MG63 (cell line): ENCODE measurements at regions not wholly inside any gene's neighbourhood (a gene's known extent, or its start where the extent isn't known, plus 50 kb on each side); places are given as distances from the start of the nearest gene placed in this dataset.
"Not testable (repeated sequence)": the region's sequence is repeated elsewhere in the genome, so short reads cannot be mapped to it uniquely, and the experiment has no call there.

Experiments used
- DNase-seq: peaks from one replicate; pipeline ENCODE4 v3.0.0-alpha.2; 2020
- H3K27me3 ChIP-seq: fragments of 250-450 bp; sonication (Bioruptor Pico); 2 replicates; pipeline ENCODE4 v1.5.1; 2020; ENCODE audit warnings: mild to moderate bottlenecking, moderate library complexity
- H3K36me3 ChIP-seq: fragments of 250-450 bp; sonication (Bioruptor Pico); 2 replicates; pipeline ENCODE4 v1.5.1; 2020; ENCODE audit warnings: mild to moderate bottlenecking, moderate library complexity
- H3K4me3 ChIP-seq: fragments of 250-450 bp; sonication (Bioruptor Pico); 2 replicates; pipeline ENCODE4 v1.5.1; 2020; ENCODE audit warnings: mild to moderate bottlenecking, moderate library complexity
- H3K9me3 ChIP-seq: fragments of 250-450 bp; sonication (Bioruptor Pico); 2 replicates; pipeline ENCODE4 v1.5.1; 2020; ENCODE audit warnings: mild to moderate bottlenecking, moderate library complexity

DNA sequence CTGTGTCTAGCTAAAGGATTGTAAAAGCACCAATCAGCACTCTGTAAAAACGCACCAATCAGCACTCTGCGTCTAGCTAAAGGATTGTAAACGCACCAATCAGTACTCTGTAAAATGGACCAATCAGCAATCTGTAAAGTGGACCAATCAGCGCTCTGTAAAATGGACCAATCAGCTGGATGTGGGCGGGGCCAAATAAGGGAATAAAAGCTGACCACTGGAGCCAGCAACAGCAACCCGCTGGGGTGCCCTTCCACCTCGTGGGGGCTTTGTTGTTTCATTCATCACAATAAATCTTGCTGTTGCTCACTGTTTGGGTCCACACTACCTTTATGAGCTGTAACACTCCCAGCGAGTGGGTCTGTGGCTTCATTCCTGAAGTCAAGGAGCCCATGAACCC, 83.9 kb upstream of the AGR3 start:
- DNase-seq, H3K4me3 ChIP-seq, H3K36me3 ChIP-seq: not testable (repeated sequence)

DNA sequence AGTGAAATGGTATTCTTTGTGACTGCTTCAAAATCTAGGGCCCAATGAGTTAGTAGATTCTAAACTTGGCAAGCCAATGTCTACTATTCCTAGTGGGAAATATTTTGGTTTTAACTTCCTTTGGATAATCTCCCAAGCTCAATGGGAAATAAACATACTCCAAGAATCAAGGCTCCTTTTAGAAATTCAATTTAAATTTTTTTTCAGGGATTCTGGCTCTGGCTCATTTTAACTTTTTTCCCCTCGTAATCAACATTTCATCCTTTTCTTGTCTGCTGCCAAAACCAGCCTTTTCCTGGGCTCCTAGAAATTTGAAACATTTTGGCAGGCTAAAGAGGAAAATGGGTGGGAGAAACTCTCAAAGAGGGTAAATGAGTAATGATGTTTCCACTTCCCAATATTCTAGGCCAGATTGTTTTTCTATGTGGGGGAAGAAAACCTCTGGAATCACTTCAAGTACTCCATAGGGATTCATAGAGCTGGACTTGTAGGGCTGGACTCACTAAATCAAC, 85.6 kb upstream of the AGR3 start:
- DNase-seq = peak; percentile 46
- no peaks in the 10 kb centered on the region for H3K27me3 ChIP-seq
- H3K36me3 ChIP-seq = peaks cover 3% of the 10 kb centered on the region; the same call in 1 of the 2 replicates
- no peak overlapping the region for H3K4me3 ChIP-seq
- peaks cover 7% of the 10 kb centered on the region for H3K9me3 ChIP-seq

More for the DNA sequence above, 83.9 kb upstream of the AGR3 start:
- not testable (repeated sequence) for H3K9me3 ChIP-seq, H3K27me3 ChIP-seq

DNA sequence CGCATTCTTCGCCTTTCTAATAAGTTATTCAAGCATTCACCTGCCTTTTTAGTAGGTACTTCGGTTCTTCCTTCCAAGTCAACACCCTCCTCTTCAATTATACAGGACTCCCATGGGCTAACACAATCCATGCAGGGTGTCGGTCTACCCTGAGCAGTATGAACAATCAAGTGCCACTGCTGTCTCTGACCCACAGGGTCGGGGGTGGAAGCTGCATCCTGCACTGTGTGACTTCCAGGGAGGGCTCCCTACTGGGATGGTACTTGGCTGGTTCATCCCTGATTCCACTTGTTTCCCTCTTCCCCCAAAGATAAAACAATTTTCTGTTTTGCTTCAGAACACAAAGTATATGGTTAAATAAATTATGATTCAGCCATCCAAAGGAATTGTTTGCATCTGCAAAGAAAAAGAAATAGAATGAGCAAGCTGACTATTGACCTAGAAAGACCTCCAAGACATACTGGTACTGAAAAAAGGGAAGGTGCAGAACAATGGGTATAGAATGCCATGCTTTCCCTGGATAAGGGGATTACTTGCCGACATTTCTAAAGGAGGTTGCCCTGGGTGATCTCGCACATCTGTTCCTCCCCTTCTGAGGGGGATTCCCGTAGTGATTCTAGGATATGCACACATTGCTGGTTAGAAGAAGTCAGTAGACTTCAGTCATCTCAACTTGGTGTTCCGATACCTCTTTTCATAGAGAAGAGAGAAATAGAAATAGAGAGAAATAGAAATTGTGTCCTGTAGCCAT, 89.1 kb upstream of the AGR3 start:
- no peak for DNase-seq
- Histone ChIP-seq H3K27me3 (no peaks in the 10 kb centered on the region), H3K4me3 (no peak overlapping the region), H3K9me3 (peaks cover 3% of the 10 kb centered on the region), H3K36me3 (peaks cover 3% of the 10 kb centered on the region; the same call in 1 of the 2 replicates)

DNA sequence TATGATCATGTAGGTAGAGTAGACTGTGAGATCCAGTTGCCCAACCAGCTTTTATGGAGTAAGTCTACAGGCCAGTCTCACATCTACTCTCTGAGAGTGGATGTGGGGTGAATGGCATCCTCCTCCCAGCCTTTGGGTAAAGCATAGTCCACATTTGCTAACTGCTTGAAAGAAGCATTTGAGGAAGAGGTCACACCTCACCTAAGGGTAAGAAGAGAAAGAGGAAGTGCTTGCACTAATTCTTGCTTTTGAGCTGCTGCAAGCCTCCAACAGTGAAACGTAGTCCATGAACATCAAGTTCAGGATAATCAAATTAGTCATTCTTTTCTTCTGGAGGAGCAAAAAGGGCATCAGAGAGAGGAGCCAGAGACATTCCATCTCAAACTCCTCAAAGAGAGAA, 93.9 kb upstream of the AGR3 start:
- no peaks in the 10 kb centered on the region; the same call in 1 of the 2 replicates for H3K36me3 ChIP-seq
- H3K27me3 ChIP-seq = no peaks in the 10 kb centered on the region
- H3K4me3 ChIP-seq = no peak overlapping the region
- H3K9me3 ChIP-seq = no peaks in the 10 kb centered on the region
- DNase-seq = no peak

DNA sequence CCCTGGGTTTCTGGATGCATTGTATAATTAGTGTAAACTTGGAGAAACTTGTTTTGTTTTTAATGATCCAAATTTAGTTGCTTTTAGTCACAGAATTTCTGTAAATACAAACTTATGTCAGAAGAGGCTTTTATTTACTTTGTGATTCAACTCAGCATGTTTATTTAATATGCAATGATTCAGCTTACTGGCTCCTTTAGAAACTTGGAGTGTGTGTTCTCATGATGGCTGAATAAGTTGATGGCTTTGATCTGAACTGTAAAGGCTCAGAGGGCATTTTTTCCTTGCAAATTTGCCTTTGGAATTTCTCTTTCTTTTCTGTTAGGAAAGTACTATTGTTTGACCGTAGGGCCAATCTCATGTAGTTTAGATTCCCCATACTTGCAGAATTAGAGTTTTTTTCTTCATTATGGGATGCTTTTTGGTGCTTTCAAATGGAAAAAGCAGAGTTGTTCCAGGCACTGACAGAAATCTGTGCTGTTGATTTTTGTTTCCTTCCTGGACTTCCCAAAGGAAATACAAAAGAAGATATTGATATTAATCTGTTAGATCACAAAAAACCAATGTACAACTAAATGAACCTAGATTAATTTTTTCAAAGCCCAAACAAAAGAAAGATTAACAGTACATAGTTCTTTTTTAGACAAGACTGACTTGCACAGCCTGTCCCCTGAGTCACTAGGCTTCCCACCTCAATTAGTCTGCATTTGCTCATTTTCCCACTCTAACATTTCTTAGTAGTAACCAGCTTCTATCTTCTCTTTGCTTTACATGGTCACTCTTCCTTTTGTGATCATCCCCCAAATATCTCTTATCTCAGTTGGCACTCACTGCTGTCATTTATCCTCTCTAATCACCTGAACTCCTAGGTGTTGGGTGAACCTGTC, 96.8 kb upstream of the AGR3 start:
- DNase-seq = no peak
- Histone ChIP-seq H3K4me3 (no peak overlapping the region), H3K9me3 (no peaks in the 10 kb centered on the region)

DNA sequence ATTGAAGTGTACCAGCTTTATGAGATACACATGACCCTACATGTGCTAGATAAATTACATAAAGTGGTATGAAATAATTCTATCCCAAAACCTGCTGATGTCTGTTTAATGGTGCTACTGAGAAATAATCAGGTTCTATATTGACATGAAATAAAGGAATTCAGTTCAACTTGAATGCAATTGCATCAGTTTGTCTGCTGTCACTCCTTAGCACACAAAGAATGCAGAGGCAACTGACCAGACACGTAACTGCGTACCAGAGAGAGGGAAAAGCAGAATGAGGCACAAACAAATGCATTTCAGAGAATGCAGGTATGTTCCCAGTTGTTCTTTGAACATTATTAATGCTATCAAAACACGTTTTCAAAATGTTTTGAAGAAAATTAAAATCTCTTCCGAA, 98.8 kb upstream of the AGR3 start:
- Histone ChIP-seq H3K9me3 (no peaks in the 10 kb centered on the region), H3K4me3 (no peak overlapping the region), H3K36me3 (no peaks in the 10 kb centered on the region; the same call in 1 of the 2 replicates), H3K27me3 (no peaks in the 10 kb centered on the region)
- DNase-seq = no peak

More for the DNA sequence above, 96.8 kb upstream of the AGR3 start:
- no peaks in the 10 kb centered on the region; the same call in 1 of the 2 replicates for H3K36me3 ChIP-seq
- no peaks in the 10 kb centered on the region for H3K27me3 ChIP-seq

DNA sequence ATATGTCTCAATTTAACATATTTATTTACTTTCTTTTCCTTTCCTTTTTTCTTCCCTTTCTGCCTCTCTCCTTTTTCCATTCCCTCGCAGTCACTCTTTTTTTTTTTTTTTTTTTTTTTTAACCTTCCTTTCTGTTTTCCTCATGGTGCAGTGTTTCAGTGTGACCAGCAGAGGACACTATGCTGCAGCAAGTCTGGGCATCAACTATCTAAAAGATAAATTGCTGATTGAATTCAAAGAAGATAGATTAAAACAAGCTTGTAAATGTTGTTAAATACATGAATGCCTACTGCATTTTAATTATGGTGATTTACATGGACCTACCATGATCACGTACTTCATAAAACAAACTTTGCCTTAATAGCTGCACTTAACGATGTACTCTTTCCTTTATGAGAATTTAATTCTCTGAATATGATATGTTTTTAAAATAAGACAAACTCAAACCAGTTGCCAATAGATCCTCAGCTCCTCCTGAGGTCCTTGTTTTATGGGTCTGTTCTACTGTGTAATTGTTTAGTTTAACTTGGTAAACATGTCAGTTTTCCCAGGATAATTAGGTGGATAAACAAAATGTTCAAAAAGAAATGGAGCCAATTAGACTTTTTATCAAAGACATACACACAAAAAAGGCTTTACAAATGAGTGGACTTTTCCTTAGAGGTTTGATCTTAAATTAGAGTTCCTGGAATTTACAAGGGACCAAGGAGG, 101.0 kb upstream of the AGR3 start:
- peak; percentile 8 for DNase-seq
- H3K9me3 ChIP-seq = no peaks in the 10 kb centered on the region
- H3K4me3 ChIP-seq = no peak overlapping the region
- H3K36me3 ChIP-seq = no peaks in the 10 kb centered on the region; the same call in 1 of the 2 replicates
- no peaks in the 10 kb centered on the region for H3K27me3 ChIP-seq

DNA sequence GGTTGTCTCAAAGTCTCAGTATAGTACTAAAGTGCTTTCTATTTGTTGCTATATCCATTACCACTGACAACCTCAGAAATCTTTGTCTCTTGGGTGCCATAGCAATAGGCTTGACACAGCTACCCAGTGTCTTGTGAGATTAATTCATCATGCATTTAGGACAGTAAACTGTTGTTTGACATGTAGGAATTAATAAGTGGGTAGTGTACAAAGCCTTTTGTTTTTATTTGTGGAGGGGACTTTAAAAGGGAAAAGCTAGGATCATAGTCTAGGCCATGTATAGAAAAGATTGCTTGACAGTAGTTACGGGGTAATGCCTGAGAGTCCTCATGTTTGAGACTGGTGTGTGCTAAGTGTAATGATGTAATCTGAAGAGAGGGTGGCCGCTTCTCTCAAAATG, 102.6 kb upstream of the AGR3 start:
- H3K27me3 ChIP-seq = no peaks in the 10 kb centered on the region
- H3K9me3 ChIP-seq = no peaks in the 10 kb centered on the region
- no peak for DNase-seq
- no peaks in the 10 kb centered on the region; the same call in 1 of the 2 replicates for H3K36me3 ChIP-seq
- H3K4me3 ChIP-seq = no peak overlapping the region

DNA sequence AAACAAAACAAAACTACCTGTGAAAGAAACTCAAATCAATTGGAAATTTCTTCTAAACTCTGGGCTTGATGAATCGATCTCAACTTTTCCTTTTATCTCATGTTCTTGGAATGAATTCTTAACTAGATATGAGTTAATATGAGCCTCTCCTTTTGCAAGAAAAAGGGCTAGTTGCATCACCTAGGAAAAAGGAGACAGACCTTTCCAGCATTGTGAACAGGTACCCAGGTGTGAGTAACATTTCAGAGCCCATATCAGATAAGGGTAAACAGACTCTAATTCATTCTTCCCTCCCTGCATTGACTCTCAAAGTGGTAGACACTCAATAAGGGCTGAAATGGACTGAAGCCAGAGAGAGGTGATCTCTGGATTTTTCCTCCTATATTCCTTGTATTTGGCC, 103.8 kb upstream of the AGR3 start:
- no peaks in the 10 kb centered on the region; the same call in 1 of the 2 replicates for H3K36me3 ChIP-seq
- no peak overlapping the region for H3K4me3 ChIP-seq
- no peak for DNase-seq
- H3K9me3 ChIP-seq = no peaks in the 10 kb centered on the region
- no peaks in the 10 kb centered on the region for H3K27me3 ChIP-seq

DNA sequence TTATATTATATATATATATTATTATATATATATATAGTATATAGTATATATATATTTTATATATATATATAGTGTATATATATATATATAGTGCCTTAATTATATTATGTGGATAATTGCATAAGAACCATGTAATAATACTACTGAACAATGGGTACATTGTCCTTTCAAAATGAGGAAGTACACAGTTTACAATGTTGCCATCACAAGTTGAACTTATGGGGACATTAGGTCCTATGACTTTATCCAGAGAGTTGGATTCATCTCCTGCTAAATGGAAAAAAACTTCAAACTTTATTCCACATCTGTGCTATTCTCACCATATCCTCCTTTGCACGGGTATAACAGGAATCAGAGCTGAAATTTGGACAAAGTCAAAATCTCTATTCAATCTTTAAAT, 105.0 kb upstream of the AGR3 start:
- Histone ChIP-seq H3K4me3 (no peak overlapping the region), H3K36me3 (no peaks in the 10 kb centered on the region), H3K9me3 (no peaks in the 10 kb centered on the region), H3K27me3 (no peaks in the 10 kb centered on the region)
- no peak for DNase-seq

DNA sequence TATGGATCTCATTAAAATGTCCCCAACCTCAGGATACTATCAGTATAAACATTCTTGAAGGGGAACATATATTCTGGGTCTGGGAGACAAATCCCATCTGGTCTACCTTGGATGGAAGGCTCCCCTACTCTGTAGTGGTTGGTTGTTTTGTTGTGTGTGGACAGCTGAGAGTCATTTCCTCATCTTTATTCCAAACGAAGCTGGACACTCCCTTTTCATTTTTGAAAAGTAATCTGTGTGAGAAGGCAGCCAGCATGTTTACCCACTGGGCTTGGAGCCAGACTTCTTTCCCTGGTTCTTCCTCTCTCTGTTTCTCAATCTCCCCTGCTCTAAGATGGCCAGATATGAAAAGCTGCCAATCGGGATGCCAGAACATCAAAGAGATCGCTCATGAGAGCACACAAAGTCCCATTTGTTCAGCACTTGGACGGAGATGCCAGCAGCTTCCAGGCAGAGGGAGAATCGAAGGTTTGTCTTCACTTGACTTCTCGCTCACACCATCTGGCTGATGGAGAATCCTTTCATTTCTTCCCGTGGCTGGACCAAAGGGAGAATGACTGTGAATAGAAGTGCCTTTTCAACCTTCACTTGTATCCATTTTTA, 108.1 kb upstream of the AGR3 start:
- Histone ChIP-seq H3K4me3 (peak overlapping the region; percentile 6; the same call in 1 of the 2 replicates), H3K27me3 (no peaks in the 10 kb centered on the region), H3K9me3 (no peaks in the 10 kb centered on the region; the same call in 1 of the 2 replicates), H3K36me3 (no peaks in the 10 kb centered on the region)
- DNase-seq = peak; percentile 74

DNA sequence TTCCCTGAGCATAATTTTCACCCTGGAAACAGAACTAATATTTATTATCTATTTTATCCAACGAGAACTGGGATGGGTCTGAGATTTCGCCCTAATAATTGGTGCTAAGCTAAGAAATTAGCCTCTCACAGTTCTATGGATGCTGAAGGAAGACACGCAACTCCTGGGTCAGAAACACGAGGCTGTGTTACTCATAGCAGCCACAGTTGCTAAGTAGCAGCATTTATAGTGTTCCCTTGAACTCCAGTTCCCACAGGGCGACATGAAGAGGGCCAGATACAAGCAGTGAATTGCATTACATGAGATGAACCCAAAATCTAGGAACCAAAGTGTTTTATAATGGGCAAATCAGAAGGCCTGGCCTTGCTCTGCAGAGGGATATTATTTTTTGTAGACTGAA, 109.8 kb upstream of the AGR3 start:
- no peak for DNase-seq
- H3K4me3 ChIP-seq = no peak overlapping the region
- H3K27me3 ChIP-seq = no peaks in the 10 kb centered on the region
- H3K9me3 ChIP-seq = no peaks in the 10 kb centered on the region; the same call in 1 of the 2 replicates
- no peaks in the 10 kb centered on the region for H3K36me3 ChIP-seq

DNA sequence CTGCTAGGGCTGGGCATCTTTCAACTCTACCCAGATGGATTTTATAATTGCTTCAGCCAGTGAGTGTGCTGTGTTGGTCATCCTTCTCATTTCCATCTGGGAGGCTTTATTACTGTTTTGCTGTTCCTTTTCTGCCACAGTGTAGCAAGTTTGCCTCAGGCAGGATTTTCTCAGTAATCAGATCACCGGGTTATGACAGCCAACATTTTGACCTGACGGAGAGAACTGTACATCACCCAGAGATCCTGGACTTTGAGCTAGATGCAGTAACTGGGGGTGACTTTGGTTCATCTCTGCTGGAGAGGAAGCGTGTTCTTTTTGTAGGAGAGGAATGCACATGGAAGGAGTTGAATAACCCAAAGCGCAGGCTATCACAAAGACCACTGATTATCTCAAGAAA, 111.8 kb upstream of the AGR3 start:
- Histone ChIP-seq H3K27me3 (no peaks in the 10 kb centered on the region), H3K36me3 (no peaks in the 10 kb centered on the region), H3K4me3 (no peak overlapping the region), H3K9me3 (peaks cover 5% of the 10 kb centered on the region)
- no peak for DNase-seq

DNA sequence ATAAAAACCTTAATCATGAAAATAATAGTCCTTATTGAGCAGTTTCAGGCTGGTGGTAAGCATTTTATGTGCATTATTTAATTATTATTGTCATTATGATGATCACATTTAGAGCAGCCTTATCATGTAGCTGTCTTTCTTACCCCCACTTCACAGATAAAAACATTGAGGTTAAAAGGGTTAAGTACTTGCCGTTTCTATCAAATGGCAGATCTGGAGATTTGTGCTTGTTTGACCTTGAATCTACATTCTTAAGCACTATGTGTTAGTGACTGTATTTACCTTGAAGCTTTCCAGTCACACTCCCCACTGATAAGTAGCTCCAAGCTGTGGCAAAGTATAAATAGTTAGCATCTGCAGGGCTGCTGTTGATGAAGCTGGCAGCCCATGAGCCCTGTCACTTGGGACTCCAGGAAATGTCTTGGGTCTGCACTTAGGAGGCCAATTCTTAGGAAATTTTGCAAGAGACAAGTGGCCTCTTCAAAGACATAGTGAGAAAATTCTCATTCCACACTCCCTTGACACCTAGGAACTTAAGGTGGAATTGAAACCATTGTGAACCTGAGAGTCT, 116.8 kb upstream of the AGR3 start:
- H3K36me3 ChIP-seq = no peaks in the 10 kb centered on the region
- no peaks in the 10 kb centered on the region for H3K27me3 ChIP-seq
- no peak overlapping the region for H3K4me3 ChIP-seq
- no peak for DNase-seq
- peaks cover 5% of the 10 kb centered on the region for H3K9me3 ChIP-seq

DNA sequence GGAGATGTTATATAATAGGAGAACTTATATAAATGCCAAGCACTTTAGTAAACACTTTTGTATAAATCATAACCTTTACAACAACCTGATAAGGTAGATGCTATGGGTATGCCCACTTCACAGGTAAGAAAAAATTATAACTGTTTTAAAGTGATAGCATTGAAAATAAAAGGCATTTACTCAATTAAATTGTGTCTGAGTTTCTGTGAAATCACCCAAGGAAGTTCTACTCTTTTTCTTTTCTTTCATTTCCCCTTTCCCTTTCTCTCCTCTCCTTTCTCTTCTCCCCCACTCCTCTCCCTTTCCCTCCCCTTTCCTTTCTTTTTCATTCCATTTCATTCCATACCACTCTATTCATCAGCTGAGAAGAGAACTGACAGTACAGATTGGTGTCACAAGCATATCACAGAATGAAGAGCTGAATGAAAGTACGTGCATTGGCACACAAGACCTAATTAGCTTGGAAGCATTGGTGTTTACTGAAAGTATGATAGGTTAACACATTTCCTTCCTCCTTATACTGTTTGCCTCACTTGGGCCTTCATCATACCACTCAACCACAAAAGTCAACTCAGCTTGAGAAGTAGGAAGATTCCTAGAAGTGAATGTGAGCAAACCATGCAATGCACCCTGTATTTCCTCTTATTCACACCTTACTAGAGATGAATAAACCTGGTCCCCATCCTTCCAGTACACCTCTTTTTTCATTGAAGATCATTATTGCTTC, 117.9 kb upstream of the AGR3 start:
- Histone ChIP-seq H3K9me3 (peaks cover 5% of the 10 kb centered on the region), H3K36me3 (no peaks in the 10 kb centered on the region), H3K4me3 (no peak overlapping the region), H3K27me3 (no peaks in the 10 kb centered on the region)
- DNase-seq = no peak
